Common myeloid progenitor, CD34-positive (primary cell): ENCODE measurements at regions not wholly inside any gene's neighbourhood (a gene's known extent, or its start where the extent isn't known, plus 50 kb on each side); places are given as distances from the start of the nearest gene placed in this dataset.

ENCODE experiments used
- CTCF ChIA-PET: fragments of 350-600 bp; sonication (Branson Sonifier 250); formaldehyde crosslinking; loops from one replicate; lab custom pipeline; 2021; ENCODE audit warnings: antibody characterized with exemption; lab: Charles Lee
- POLR2A ChIA-PET: fragments of 350-600 bp; sonication (Branson Sonifier 250); formaldehyde crosslinking; loops from one replicate; lab custom pipeline; 2021; ENCODE audit warnings: antibody characterized with exemption; lab: Charles Lee
- DNase-seq, 3 donors: peaks; one replicate each; pipeline versions ENCODE4 v3.0.0 to v3.0.0-alpha.2; 2013
- H3K27ac ChIP-seq, 2 experiments: 1 replicate in 1 of 2; 2 replicates in 1 of 2; pipeline ENCODE4 v1.7.0; 2013; ENCODE audit warnings: inconsistent platforms in 2 of 2, low read length in 2 of 2, mild to moderate bottlenecking in 2 of 2, low read depth in 1 of 2, moderate library complexity in 1 of 2; ENCODE audit not compliant: severe bottlenecking in 2 of 2, insufficient read depth in 1 of 2, poor library complexity in 1 of 2
- H3K27me3 ChIP-seq, 5 experiments: replicated peaks in 2 of 5; 1 replicate in 3 of 5; 2 replicates in 2 of 5; pipeline versions ENCODE4 v1.6.1 to v1.7.0; 2013; ENCODE audit warnings: low read length in 4 of 5, mild to moderate bottlenecking in 2 of 5, moderate library complexity in 2 of 5, inconsistent platforms in 1 of 5; ENCODE audit not compliant: insufficient read depth in 5 of 5, control insufficient read depth in 4 of 5
- H3K36me3 ChIP-seq, 4 experiments: 1 replicate in 2 of 4; 2 replicates in 2 of 4; pipeline versions ENCODE4 v1.6.1 to v1.7.0; 2013; ENCODE audit warnings: low read length in 3 of 4, control low read depth in 1 of 4, mild to moderate bottlenecking in 1 of 4; ENCODE audit not compliant: control insufficient read depth in 4 of 4, insufficient read depth in 4 of 4
- H3K4me1 ChIP-seq, 4 experiments: 1 replicate in 3 of 4; 2 replicates in 1 of 4; pipeline versions ENCODE4 v1.6.1 to v1.7.1; 2013; ENCODE audit warnings: low read length in 3 of 4, mild to moderate bottlenecking in 3 of 4, control low read depth in 1 of 4, inconsistent platforms in 1 of 4, moderate library complexity in 1 of 4; ENCODE audit not compliant: control insufficient read depth in 4 of 4, insufficient read depth in 4 of 4; ENCODE audit errors: control extremely low read depth in 1 of 4
- H3K4me3 ChIP-seq, 7 experiments: 1 replicate in 4 of 7; 2 replicates in 3 of 7; pipeline versions ENCODE4 v1.5.1 to v1.7.0; 2013; ENCODE audit warnings: mild to moderate bottlenecking in 7 of 7, low read length in 6 of 7, moderate library complexity in 6 of 7, inconsistent platforms in 2 of 7, low read depth in 2 of 7, control low read depth in 1 of 7; ENCODE audit not compliant: insufficient read depth in 4 of 7, control insufficient read depth in 1 of 7; ENCODE audit errors: extremely low read depth in 1 of 7
- H3K9me3 ChIP-seq, 5 experiments: 1 replicate in 4 of 5; 2 replicates in 1 of 5; pipeline versions ENCODE4 v1.6.1 to v1.7.1; 2013; ENCODE audit warnings: low read length in 4 of 5, mild to moderate bottlenecking in 2 of 5, inconsistent platforms in 1 of 5, low read depth in 1 of 5, moderate library complexity in 1 of 5; ENCODE audit not compliant: control insufficient read depth in 4 of 5, insufficient read depth in 2 of 5; ENCODE audit errors: control extremely low read depth in 1 of 5
- WGBS: methylation state at CpG from one replicate; pipeline ENCODE4 v1.1.5; 2013; ENCODE audit not compliant: insufficient coverage; 5-methylcytosine and 5-hydroxymethylcytosine counted together

- POLR2A ChIA-PET: no interaction called here
- Histone ChIP-seq H3K27ac (no peak overlapping the region), H3K4me1 (peaks cover 0 to 6% (median 1%) of the 10 kb centered on the region in 4 experiments), H3K9me3 (no peaks in the 10 kb centered on the region), H3K27me3 (peaks cover 0 to 5% (median 0%) of the 10 kb centered on the region in 5 experiments), H3K36me3 (no peaks in the 10 kb centered on the region), H3K4me3 (no peak overlapping the region)
- CTCF ChIA-PET: interaction anchor here (1.0 kb wide), 1 partner anchor 10 kb away, joined by 3 read pairs; no protein-coding TSS in a partner anchor
- WGBS: 66% methylated on average over 4 of the region's 4 CpGs
- DNase-seq: no peak
These were observed 102.4 kb upstream of the LRIG1 start for GRCh38 chr3:66603151-66603611.

GRCh38 chr3:66604481-66604880, 103.7 kb upstream of the LRIG1 start:
- H3K4me3 ChIP-seq: no peak overlapping the region
- CTCF ChIA-PET: no interaction called here
- H3K9me3 ChIP-seq: no peaks in the 10 kb centered on the region
- WGBS: no CpG with 5 or more reads among the region's 1 CpG
- no peak for DNase-seq
- no peak overlapping the region for H3K27ac ChIP-seq
- peaks cover 0 to 5% (median 0%) of the 10 kb centered on the region in 5 experiments for H3K27me3 ChIP-seq
- H3K36me3 ChIP-seq: no peaks in the 10 kb centered on the region
- POLR2A ChIA-PET: no interaction called here
- peaks cover 0 to 6% (median 1%) of the 10 kb centered on the region in 4 experiments for H3K4me1 ChIP-seq

GRCh38 chr3:66606126-66606525, 105.3 kb upstream of the LRIG1 start:
- Histone ChIP-seq H3K27me3 (peaks cover 0 to 5% (median 0%) of the 10 kb centered on the region in 5 experiments), H3K4me3 (no peak overlapping the region), H3K4me1 (peaks cover 0 to 6% (median 1%) of the 10 kb centered on the region in 4 experiments), H3K27ac (no peak overlapping the region), H3K36me3 (no peaks in the 10 kb centered on the region), H3K9me3 (no peaks in the 10 kb centered on the region)
- ChIA-PET POLR2A (no interaction called here), CTCF (no interaction called here)
- 100% methylated on average over 1 of the region's 1 CpG for WGBS
- no peak for DNase-seq

- no peaks in the 10 kb centered on the region for H3K36me3 ChIP-seq
- 100% methylated on average over 1 of the region's 1 CpG for WGBS
- H3K4me3 ChIP-seq: no peak overlapping the region
- POLR2A ChIA-PET: no interaction called here
- peaks cover 0 to 5% (median 0%) of the 10 kb centered on the region in 5 experiments for H3K27me3 ChIP-seq
- no peaks in the 10 kb centered on the region for H3K9me3 ChIP-seq
- no peak overlapping the region for H3K27ac ChIP-seq
- CTCF ChIA-PET: no interaction called here
- DNase-seq: no peak
- peaks cover 0 to 6% (median 1%) of the 10 kb centered on the region in 4 experiments for H3K4me1 ChIP-seq
These were observed 106.0 kb upstream of the LRIG1 start for GRCh38 chr3:66606868-66607267.

GRCh38 chr3:66609660-66610561, 109.1 kb upstream of the LRIG1 start:
- CTCF ChIA-PET: no interaction called here
- H3K4me1 ChIP-seq: no peaks in the 10 kb centered on the region
- no peak overlapping the region for H3K27ac ChIP-seq
- H3K36me3 ChIP-seq: no peaks in the 10 kb centered on the region
- WGBS: 100% methylated on average over 1 of the region's 8 CpGs
- no peak for DNase-seq
- peaks cover 0 to 3% (median 0%) of the 10 kb centered on the region in 5 experiments for H3K27me3 ChIP-seq
- POLR2A ChIA-PET: no interaction called here
- no peak overlapping the region for H3K4me3 ChIP-seq
- H3K9me3 ChIP-seq: peaks cover 0 to 2% (median 0%) of the 10 kb centered on the region in 5 experiments

- ChIA-PET CTCF (no interaction called here), POLR2A (no interaction called here)
- Histone ChIP-seq H3K4me3 (no peak overlapping the region), H3K9me3 (peaks cover 0 to 2% (median 0%) of the 10 kb centered on the region in 5 experiments), H3K27ac (no peak overlapping the region), H3K36me3 (no peaks in the 10 kb centered on the region), H3K4me1 (no peaks in the 10 kb centered on the region), H3K27me3 (peaks cover 0 to 3% (median 0%) of the 10 kb centered on the region in 5 experiments)
- DNase-seq: no peak
- WGBS: 100% methylated on average over 3 of the region's 5 CpGs
These were observed 109.7 kb upstream of the LRIG1 start for GRCh38 chr3:66610562-66610909.

GRCh38 chr3:66615643-66616301, 115.0 kb upstream of the LRIG1 start:
- Histone ChIP-seq H3K4me3 (no peak overlapping the region), H3K9me3 (peaks cover 0 to 2% (median 0%) of the 10 kb centered on the region in 5 experiments), H3K27me3 (peaks cover 0 to 2% (median 0%) of the 10 kb centered on the region in 5 experiments), H3K4me1 (no peaks in the 10 kb centered on the region), H3K27ac (no peak overlapping the region), H3K36me3 (no peaks in the 10 kb centered on the region)
- ChIA-PET CTCF (no interaction called here), POLR2A (no interaction called here)
- DNase-seq: no peak
- no CpG with 5 or more reads among the region's 5 CpGs for WGBS
